Heart right ventricle (tissue), 16 donors: ENCODE measurements at regions not wholly inside any gene's neighbourhood (a gene's known extent, or its start where the extent isn't known, plus 50 kb on each side); places are given as distances from the start of the nearest gene placed in this dataset.

Experiments
- ATAC-seq, 8 donors: fragments of 200-7000 bp; cut with Tn5 transposase; one replicate each; pipeline ENCODE4 v1.9.1; 2020; ENCODE audit warnings: mild to moderate bottlenecking in 8 of 8, moderate library complexity in 8 of 8, moderate number of reproducible peaks in 1 of 8
- DNase-seq, 2 donors: peaks; one replicate each; pipeline ENCODE4 v3.0.0-alpha.2; 2020
- H3K27ac ChIP-seq, 10 donors: fragments of 200-600 bp; sonication (generic) in 2 of 10; one replicate each; pipeline versions ENCODE4 v1.5.0 to v1.8.0; 2020 to 2022; ENCODE audit warnings: mild to moderate bottlenecking in 3 of 10
- H3K27me3 ChIP-seq, 7 donors: fragments of 200-600 bp; one replicate each; pipeline ENCODE4 v1.8.0; 2021 to 2022; ENCODE audit warnings: mild to moderate bottlenecking in 2 of 7
- H3K36me3 ChIP-seq, 9 donors: fragments of 200-600 bp; sonication (generic) in 1 of 9; one replicate each; pipeline versions ENCODE4 v1.5.0 to v1.8.0; 2020 to 2022; ENCODE audit warnings: mild to moderate bottlenecking in 2 of 9
- H3K4me1 ChIP-seq, 9 donors: fragments of 200-600 bp; sonication (generic) in 1 of 9; one replicate each; pipeline versions ENCODE4 v1.5.0 to v1.8.0; 2020 to 2022; ENCODE audit warnings: mild to moderate bottlenecking in 4 of 9
- H3K4me3 ChIP-seq, 10 donors: fragments of 200-600 bp; sonication (generic) in 2 of 10; one replicate each; pipeline versions ENCODE4 v1.5.0 to v1.8.0; 2020 to 2022; ENCODE audit warnings: mild to moderate bottlenecking in 7 of 10, moderate library complexity in 2 of 10
- H3K9me3 ChIP-seq, 11 donors: fragments of 200-600 bp in 10 of 11; sonication (generic) in 2 of 11; one replicate each; pipeline versions ENCODE4 v1.5.0 to v1.8.0; 2013 to 2022; ENCODE audit warnings: mild to moderate bottlenecking in 2 of 11, control low read depth in 1 of 11, moderate library complexity in 1 of 11
- CTCF ChIP-seq, 9 donors: fragments of 200-600 bp; sonication (generic) in 2 of 9; IDR thresholded peaks; one replicate each; pipeline versions ENCODE4 v1.5.0 to v1.8.0; 2021 to 2022; ENCODE audit warnings: antibody characterized with exemption in 9 of 9, mild to moderate bottlenecking in 5 of 9, moderate library complexity in 1 of 9
- WGBS, 2 donors: extraction: QIAGEN DNeasy Blood & Tissue Kit; methylation state at CpG; one replicate each; pipeline ENCODE4 v1.1.7; 2013; ENCODE audit warnings: inconsistent platforms in 1 of 2; 5-methylcytosine and 5-hydroxymethylcytosine counted together
- intact Hi-C, 10 donors: fragments of 100-400 bp; cut with DNase I; formaldehyde crosslinking; loops; one replicate each; pipeline versions ENCODE4 v1.11.1 to v1.14.2; 2022
- donor health status: Arrhythmogenic right ventricular cardiomyopathy.
- donor health status: ischemic (EF 13 %, LVEDD 7.1; RV severe dilation, severe dysfunction).
- donor health status: healthy with polysubstance abuse.
- donor health status: DM: no; HTN: yes; CAD: no.
- donor health status: DM: no; HTN: no; CAD: no.
- donor health status: ischemic (EF 25% LVEDD 6.9; RV normal size, moderate dysfunction).
- donor health status: ischemic (EF 25% LVEDD 5.7; RV mildly dilated, moderate dysfunction).
- donor health status: healthy.
- donor health status: DM: yes; HTN: yes; CAD: no.
- donor health status: Ischemic cardiomyopathy.
- donor health status: ischemic (EF 35%, LVEDD 5.7; RV mildly dilated, moderate dysfunction).
- donor health status: nonischemic (EF 11% LVEDD 7.7; RV severe dilation, severe dysfunction).
- donor health status: DM: yes; HTN: yes; CAD: no.
- donor health status: PGD.
- donor health status: ischemic (EF 29% LVEDD 5.4; RV normal size, mild dysfunction).
- donor health status: nonischemic (EF 23%, LVEDD 6.1; RV moderate dilation, normal function).

- H3K4me1 ChIP-seq, result peaks cover 0 to 24% (median 0%) of the 10 kb centered on the region in 9 donors
- intact Hi-C loops, result no loop called here
- peaks cover 0 to 15% (median 0%) of the 10 kb centered on the region in 11 donors for H3K9me3 ChIP-seq
- 74 to 87% methylated on average over 1 of the region's 1 CpG for WGBS, 2 donors
- no peak overlapping the region for H3K4me3 ChIP-seq
- ATAC-seq (peak in 3 of 8 donors; percentile 30 to 67 (median 38)), DNase-seq (no peak)
- no peaks in the 10 kb centered on the region for H3K27me3 ChIP-seq
- H3K36me3 ChIP-seq, result no peaks in the 10 kb centered on the region
- H3K27ac ChIP-seq, result peak overlapping the region in 1 of 10 donors; percentile 76
- no peak for TF ChIP-seq CTCF (IDR thresholded peaks at IDR 0.05)
Measured at GRCh38 chr1:87869567-87869966, 540.9 kb downstream of the LMO4 start.

GRCh38 chr1:87872189-87872588, 543.5 kb downstream of the LMO4 start:
- Histone ChIP-seq H3K36me3 (no peaks in the 10 kb centered on the region), H3K27ac (no peak overlapping the region), H3K4me1 (peaks cover 0 to 24% (median 0%) of the 10 kb centered on the region in 9 donors), H3K4me3 (no peak overlapping the region), H3K9me3 (no peaks in the 10 kb centered on the region), H3K27me3 (no peaks in the 10 kb centered on the region)
- intact Hi-C loops, result no loop called here
- TF ChIP-seq CTCF (IDR thresholded peaks at IDR 0.05), result no peak
- WGBS, 2 donors, result 89 to 91% methylated on average over 2 of the region's 2 CpGs
- no peak for DNase-seq
- no peak for ATAC-seq

GRCh38 chr1:87872692-87873091, 544.0 kb downstream of the LMO4 start:
- no peaks in the 10 kb centered on the region for H3K9me3 ChIP-seq
- no peaks in the 10 kb centered on the region for H3K27me3 ChIP-seq
- H3K27ac ChIP-seq, result no peak overlapping the region
- intact Hi-C loops, result no loop called here
- H3K36me3 ChIP-seq, result no peaks in the 10 kb centered on the region
- WGBS, 2 donors, result 85 to 90% methylated on average over 3 of the region's 3 CpGs
- TF ChIP-seq CTCF (IDR thresholded peaks at IDR 0.05), result no peak
- peaks cover 0 to 24% (median 0%) of the 10 kb centered on the region in 9 donors for H3K4me1 ChIP-seq
- H3K4me3 ChIP-seq, result no peak overlapping the region
- DNase-seq (no peak), ATAC-seq (no peak)

GRCh38 chr1:87878873-87879272, 550.2 kb downstream of the LMO4 start:
- Histone ChIP-seq H3K9me3 (no peaks in the 10 kb centered on the region), H3K36me3 (no peaks in the 10 kb centered on the region), H3K4me3 (no peak overlapping the region), H3K4me1 (no peaks in the 10 kb centered on the region), H3K27me3 (no peaks in the 10 kb centered on the region), H3K27ac (no peak overlapping the region)
- no peak for ATAC-seq
- DNase-seq, result no peak
- TF ChIP-seq CTCF (IDR thresholded peaks at IDR 0.05), result no peak
- intact Hi-C loops, result no loop called here
